ENCODE measurements at regions not wholly inside any gene's neighbourhood (a gene's known extent, or its start where the extent isn't known, plus 50 kb on each side); places are given as distances from the start of the nearest gene placed in this dataset.
"Not testable (repeated sequence)": the region's sequence is repeated elsewhere in the genome, so short reads cannot be mapped to it uniquely, and the experiment has no call there.

DNA sequence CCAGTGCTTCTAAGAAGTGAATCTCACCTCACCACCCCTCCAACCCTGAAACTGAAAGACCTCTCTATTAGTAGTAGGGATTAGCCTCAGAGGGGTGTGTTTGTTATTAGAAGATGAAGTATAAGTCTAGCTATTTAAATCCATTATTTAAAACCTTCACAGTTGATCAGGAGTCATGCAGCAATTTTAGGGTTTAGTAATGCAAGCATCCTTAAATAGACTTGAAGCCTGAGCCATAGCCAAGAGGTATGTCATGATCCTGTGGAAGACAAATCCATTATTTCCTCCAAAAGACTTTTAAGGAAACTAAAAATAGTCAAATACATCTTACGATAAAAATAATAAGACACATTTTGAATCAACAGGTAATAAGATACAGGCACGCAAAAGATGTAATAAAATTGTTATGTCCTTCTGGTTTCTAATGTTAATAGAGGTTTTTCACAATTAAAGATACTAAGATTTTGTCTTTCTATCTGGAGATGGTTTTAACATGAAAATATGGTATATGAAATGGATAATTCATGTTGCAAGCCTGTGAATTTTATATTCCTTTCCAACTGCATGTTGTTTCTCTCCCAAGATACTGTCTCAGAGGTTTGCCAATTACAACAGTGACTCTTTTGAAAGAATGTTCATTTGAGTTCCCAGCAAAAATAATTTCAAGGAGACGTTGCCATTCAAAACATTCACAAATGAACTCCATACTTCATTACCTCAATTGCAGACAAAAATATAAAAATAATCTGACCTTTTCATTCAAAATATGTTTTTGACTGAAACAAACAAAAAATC, 68.0 kb downstream of the LUZP4 start:
- no peak for DNase-seq

DNA sequence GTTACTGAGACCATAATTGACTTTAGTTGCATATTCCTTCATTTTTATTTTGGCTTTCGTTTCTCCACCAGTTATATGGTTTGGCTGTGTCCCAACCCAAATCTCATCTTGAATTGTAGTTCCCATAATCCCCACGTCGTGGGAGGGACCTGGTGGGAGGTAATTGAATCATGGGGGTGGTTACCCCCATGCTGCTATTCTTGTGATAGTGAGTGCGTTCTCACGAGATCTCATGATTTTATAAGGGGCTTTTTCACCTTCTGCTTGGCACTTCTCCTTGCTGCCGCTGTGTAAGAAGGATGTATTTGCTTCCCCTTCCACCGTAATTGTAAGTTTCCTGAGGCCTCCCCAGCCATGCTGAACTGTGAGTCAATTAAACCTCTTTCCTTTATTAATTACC, 70.0 kb downstream of the LUZP4 start:
- not testable (repeated sequence) for DNase-seq

DNA sequence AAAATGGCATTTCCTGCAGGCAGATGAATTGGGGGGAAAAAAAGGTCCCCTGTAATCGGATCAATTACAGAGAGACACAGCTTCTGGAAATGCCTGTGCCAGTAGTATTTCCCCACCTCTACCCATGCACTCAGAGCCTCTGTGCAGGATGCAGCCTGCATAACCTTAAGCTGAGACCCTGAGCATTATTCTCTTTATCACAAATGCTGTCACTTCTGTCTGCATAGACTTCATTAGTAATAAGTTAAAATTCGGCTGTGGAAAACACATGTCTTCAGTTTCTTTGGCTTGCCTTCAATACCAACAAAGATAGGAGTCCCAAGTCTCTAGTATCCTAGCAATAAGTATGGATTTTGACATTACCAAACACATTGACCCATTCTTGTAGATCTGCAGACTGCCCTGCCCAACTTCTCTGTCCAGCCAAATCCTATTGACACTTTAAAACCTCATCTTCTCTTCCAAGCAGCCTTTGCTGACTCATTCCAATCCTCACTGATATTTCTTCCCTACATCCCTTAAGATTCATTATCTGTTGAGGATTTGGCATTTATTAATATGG, 70.8 kb downstream of the LUZP4 start:
- no peak for DNase-seq

DNA sequence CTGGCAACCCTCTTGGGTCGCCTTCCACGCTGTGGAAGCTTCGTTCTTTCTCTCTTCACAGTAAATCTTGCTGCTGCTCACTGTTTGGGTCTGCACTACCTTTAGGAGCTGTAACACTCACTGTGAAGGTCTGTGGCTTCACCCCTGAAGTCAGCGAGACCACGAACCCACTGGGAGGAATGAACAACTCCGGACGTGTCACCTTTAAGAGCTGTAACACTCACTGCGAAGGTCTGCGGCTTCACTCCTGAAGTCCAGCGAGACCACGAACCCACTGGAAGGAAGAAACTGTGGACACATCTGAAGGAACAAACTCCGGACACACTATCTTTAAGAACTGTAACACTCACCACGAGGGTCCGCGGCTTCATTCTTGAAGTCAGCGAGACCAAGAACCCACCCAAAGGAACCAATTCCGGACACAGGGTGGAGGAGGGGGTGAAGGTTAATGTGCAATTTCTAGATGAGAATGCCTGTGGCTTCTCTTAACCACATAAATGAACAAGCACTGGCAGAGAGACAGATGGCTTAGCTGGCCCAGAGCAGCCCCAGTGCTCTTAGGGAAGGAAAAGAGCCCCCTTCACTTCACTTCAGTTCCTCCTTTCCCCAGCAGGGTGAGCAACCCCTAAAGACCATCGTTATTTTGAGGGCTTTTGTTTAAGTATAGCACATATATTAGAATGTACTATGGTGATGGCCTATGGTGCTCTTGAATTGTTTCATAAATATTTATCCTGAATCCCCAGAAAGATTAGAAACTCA, 73.0 kb downstream of the LUZP4 start:
- no peak for DNase-seq

DNA sequence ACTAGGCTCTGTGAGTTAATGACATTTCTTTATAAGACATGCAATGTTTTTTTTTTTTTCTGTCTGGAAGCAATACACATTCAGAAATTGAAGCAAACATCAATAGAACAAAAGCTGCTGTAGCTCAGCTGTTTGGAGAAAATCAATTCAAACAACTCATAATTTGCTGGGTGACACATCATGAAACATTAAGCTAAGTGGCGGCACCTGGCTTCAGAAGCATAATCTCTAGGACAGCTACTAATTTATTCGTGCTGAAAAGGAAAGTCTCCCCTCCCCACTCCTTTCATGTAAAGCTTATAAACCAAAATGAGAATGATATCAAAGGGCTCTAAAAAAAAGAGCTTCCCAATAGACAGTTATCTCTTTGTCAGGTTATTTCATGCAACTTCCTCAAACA, 73.9 kb downstream of the LUZP4 start:
- no peak for DNase-seq

DNA sequence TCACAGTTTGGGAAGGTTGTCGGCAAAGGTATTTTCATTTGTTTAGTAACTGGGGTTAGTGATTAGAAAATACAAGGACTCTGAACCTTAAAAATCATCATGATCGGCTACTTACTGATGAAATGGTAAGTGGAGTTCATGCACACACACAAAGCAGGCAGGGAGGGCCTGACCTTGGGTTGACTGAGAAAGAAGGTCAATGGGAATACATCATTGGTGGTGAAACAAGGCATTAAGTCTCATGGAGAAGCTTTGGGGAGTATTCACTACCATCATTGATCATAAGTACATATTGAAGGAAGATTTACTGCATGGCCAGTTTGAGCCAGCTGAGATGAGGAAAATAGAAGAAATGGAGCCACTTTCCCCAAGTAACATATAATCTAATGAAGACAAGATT, 74.4 kb downstream of the LUZP4 start:
- DNase-seq, result no peak

DNA sequence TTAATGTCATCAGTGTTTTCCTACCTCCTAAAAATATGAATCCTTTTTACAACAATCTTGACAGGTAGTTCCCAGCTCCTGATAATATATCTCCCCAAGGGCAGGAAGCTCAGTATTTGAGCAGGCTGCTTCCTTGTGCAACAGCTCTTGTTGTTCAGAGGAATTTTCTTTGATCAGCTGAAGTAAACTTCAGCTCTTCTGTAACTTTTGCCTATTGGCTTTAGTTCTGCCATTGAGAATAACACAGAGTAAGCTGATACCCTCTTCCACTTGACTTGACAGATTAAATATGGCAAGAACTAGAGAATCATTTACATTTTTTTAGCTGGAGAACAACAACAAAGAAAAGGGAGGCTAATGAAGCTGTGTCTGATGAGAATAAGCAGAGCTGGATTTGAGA, 75.2 kb downstream of the LUZP4 start:
- no peak for DNase-seq

DNA sequence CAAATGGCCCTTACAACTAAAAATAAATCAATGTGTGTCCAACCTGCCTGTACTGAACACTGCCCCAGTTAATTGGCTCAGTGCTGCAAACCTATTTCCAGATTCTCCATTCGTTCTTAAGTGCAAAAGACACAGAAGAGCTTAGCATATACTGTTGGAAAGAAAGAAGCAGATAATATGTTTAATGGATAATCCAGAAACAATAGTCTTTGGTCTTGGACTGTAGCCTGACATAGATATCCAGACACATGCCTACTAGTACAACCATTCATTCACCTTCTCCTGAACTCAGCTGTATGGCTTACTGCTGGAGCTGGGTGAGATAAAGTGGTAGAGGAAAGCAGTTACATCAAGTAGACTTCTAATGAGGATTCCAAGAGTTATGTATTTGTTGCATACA, 77.0 kb downstream of the LUZP4 start:
- no peak for DNase-seq

DNA sequence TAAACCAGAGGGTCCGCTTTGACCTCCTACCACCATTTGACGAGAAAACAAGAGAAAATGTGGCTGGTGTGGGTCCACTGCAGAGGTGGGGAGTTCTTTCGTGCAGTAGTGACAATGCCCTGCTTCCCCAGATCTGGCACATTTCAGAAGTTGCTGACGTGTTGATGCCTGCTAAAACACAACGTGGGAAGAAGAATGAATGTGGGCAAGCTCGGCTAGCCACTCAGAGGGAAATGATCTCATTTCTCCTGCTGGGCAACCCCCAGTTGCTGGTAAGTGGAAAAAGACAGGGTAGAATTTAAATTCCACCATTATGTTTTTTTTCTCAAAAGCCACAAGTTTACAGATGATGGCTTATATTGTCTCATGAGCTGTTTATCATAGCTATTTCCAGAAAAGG, 77.9 kb downstream of the LUZP4 start:
- peak in 21 of 58 donors; percentile 0 to 19 (median 2) for DNase-seq

DNA sequence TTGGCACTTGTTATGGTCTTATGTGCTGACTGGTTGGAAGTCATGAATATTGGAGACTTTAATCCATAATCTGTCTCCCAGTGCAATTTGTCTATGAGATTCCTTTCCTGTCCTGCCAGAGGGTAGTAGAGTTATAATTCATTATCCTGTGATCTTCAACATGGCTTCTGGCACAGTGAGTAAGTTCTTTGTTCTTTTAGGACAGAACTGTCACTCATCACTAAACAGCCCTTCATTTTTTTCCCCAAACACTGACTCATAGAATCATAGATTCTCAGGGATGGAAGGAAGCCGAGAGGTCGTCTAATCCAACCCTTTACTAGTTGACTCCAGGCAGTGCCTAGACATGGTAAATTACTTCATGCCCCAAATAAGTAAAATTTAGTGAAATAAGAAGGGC, 78.4 kb downstream of the LUZP4 start:
- DNase-seq, result peak in 1 of 58 donors; percentile 5

DNA sequence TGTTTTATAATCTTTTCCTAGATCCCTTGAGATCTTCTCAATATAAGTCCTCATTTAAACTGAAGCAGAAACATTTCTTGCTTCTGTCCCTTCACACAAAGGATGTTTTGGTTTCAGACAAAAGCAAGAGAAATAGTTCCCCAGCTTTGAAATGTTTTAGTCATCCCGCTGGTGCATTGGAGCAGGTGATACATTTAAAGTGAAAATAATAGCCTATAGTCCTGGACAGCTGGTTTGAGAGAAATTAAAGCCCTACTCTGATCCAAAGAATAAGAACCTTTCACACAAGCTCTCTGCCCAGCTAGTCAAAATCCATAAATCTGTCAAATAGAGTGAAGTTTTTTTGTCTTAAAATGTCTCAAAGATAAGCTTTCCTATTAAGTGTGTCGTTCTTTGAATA, 79.4 kb downstream of the LUZP4 start:
- DNase-seq, result no peak

DNA sequence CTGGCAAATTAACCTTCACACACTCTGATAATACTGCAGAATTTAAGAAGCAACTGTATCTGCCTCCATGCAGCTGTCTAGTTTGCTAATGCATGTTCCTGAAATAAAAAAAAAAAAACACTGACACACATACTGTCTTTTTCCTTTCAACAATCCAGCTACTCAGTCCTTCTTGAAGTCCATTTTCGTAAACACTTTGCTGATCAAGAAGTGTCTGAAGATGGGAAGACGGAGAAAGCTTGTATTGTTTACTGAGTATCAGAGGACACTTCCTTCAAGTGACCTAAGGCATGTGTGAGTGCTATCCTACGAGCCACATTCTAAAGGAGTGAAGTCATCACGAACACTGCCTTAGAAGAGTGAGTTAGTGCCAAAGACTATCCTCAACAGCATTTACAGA, 82.6 kb downstream of the LUZP4 start:
- no peak for DNase-seq

DNA sequence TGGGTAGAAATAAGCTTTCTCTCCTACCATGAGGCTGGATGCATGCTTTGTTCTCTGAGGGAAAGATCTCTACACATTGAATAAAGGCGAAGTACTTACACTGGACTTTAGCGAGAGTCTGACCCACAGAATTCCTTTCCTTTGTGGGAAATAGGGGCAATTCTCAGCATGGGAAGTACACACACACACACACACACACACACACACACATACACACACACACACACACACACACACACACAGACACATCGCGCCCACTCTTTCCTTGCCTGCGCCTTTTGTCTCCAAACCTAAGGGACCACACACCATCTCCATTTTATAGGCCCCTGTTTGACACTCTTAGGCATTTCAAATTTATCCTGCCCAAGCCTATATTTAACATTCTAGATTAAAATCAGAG, 83.8 kb downstream of the LUZP4 start:
- DNase-seq, result no peak

DNA sequence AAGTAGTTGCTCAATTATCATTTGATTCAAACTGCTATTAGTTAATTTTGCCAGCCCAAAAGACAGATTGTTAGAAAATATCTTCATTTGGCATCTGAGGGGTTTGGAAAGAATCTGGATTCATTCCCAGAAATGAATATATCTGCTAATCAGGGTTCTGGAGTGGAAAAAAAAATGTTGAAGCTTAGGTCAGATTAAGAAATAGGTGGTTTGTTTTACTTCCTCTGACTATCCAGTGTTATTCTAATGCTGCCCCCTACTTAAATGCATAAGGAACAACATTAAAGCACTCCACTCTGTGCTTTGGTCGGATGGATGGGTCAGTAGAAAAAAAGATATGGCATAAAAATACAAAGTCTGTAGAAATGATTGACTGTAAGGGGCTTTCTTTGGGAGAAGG, 89.0 kb downstream of the LUZP4 start:
- DNase-seq, result no peak

DNA sequence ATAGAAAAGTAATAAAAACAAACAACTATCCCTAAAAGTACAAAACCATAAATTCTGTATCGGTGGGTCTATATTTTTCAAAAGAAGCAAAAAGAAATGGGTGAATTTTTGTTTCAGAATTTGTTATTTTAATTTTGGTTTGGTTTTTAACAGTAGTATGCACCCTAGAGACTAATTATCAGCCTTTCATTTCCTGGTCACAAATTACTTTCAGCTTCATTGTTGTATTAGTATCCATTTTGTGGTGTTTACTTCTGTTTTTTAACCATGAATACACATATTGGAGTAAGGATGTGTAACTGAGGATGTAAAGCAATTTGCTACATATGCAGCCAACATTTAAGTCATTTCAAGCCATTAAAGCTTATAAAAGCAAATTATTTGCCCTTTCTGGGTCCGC, 97.8 kb downstream of the LUZP4 start:
- no peak for DNase-seq

DNA sequence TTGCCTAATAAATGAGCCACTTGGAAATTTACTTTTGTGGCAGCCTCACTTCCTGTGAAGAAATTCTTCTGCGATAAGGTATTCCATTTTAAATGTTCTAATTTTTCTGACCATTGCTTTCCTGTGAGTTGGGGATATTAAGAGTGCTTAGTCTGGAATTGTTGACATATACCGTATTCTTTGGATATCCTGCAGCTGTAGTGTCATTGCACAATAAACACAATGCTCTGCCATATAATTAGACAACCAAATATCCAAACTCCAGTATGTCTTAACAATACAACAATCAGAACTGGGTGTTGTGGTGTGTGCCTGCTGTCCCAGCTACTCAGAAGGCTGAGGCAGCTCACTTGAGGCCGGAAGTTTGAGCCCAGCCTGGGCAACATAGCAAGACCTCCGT, 99.4 kb downstream of the LUZP4 start:
- DNase-seq, result no peak

DNA sequence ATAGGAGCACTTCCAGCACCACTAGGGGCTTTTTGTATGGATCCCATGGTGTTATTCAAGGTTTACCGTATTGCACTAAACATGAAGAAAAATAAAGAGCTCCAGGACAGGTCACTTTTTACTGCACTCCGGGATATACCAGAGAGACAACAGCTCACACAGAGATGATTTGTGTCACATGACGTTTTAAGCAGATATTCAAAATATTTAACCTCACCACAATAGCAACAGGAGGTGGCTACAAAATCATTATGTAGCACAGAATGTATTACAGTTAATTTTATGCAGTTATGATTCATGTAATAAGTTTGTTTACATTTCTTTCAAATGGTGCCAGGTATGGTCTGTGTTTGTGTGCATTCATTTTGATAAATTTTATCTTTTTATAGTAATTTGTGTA, 100.6 kb downstream of the LUZP4 start:
- DNase-seq, result no peak

DNA sequence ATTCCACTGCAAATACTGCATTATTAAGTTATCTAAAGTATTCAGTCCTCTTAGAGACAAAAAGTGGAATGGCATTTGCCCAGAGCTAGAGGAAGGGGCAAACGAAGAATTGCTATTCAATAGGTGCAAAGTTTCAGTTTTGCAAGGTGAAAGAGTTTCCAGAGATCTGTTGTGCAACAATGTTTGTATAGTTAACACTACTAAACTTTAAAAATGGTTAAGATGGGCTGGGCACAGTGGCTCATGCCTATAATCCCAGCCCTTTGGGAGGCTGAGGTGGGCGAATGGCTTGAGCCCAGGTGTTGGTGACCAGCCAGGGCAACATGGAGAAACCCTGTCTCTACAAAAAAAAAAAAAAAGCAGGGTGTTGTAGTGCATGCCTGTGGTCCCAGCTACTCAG, 102.5 kb downstream of the LUZP4 start:
- no peak for DNase-seq

DNA sequence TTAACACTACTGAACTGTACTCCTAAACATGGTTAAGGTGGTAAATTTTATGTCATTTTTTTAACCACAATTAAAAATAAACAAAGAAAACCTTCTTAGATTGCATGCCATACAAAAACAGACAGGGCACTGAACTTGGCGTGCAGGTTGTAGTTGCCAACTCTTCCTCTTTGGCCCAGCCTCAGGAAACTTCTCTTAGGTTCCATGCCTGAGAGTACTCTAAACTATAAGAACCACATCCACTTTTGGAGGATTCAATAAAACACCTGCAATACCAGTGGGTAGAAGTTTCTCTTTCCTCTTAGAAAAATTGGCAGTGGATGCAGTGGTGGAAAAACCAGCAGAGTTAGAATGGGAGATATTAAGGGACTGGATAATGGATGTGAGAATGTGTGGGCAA, 103.4 kb downstream of the LUZP4 start:
- no peak for DNase-seq

DNA sequence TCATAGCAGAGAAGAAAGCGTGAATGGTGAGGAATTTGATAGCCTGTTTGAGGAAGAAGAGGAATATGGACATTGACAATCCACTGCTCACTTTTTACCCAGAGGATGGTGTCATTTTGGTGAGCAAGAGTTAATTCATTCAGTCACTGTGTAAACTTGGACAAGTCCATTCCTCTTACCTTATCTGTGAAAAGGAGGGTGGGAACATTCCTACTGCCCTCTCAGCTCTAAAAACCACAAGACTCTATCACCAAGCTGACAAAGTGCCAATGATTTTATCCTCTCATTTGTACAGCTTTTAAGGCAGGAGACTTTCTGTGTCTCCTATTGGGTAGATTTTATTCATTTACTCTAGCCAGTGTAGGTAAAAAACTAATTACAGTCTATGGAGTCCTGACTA, 103.8 kb downstream of the LUZP4 start:
- DNase-seq, result no peak

DNA sequence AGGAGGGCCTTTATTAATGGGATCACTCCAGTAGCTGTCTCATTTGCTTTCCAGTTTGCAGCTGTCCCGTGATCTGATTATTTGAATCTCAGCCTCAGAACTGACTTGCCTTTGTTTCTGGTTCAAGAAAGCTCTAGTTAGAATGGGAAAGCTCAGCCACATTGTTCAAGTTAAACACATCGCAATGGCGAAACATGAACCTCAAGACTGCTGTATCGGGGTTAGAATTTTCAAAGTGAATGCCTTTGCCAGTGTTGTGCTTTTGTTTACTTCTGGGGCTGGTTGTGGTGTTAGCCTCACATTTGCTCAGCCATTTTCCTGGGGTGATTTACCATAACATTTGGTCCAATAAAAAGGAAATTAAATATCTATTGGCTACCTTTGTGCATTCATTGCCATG, 105.3 kb downstream of the LUZP4 start:
- peak in 3 of 58 donors; percentile 0 to 8 (median 0) for DNase-seq

DNA sequence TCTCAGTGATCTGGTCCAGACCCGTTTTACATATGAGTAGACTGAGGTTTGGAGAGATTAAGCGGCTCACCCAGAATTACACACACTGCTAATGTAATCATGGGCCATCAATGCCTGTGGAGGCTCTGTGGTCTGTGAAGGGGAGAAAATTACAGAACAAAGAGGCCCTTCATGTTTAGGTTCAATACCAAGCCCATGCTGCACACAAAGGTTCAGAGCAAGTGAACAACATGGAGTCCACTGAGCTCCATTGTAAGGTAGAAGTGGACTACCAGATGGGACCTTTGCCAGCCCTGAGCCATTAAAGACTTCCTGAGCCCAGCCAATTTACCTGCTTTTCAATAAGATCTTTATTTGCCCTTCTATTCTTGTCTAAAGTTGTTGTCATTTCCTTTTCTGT, 109.8 kb downstream of the LUZP4 start:
- no peak for DNase-seq

DNA sequence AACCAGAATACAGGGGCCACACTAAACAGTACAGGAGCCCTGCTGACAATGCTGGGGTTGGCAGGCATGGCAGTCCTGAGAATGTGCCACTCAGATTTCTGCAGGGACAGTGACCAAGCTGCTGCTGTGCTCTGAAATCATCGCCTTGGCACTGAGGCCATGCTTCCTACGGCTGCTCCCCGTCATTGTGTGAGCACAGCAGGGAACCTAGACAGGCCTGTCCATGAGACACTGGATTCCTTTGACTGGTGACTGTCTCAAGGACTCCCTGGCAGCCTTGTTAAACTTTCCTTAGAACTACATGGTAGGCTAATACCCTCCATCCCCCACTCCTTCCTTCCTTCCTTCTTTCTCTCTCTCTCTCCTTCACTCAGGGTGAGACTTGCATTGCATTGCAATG, 111.4 kb downstream of the LUZP4 start:
- peak in 7 of 58 donors; percentile 0 to 21 (median 4) for DNase-seq

All from anterior cingulate cortex (tissue), 58 donors.